AG09309 (cell line): ENCODE measurements at regions not wholly inside any gene's neighbourhood (a gene's known extent, or its start where the extent isn't known, plus 50 kb on each side); places are given as distances from the start of the nearest gene placed in this dataset.

ENCODE experiments used
- DNase-seq: peaks from one replicate; pipeline ENCODE4 v3.0.0-alpha.2; 2010; ENCODE audit warnings: low read depth
- H3K4me3 ChIP-seq: 2 replicates; pipeline ENCODE4 v1.5.1; 2011; ENCODE audit warnings: mild to moderate bottlenecking, low read depth, low read length, moderate library complexity; ENCODE audit not compliant: control insufficient read depth
- TF ChIP-seq, protein P1 (sequence below): IDR thresholded peaks from 2 replicates; pipeline ENCODE4 v1.5.1; 2011; ENCODE audit warnings: mild to moderate bottlenecking, low read depth, low read length, inconsistent platforms; ENCODE audit not compliant: insufficient read depth, control insufficient read depth; ENCODE audit errors: missing control alignments

DNA sequence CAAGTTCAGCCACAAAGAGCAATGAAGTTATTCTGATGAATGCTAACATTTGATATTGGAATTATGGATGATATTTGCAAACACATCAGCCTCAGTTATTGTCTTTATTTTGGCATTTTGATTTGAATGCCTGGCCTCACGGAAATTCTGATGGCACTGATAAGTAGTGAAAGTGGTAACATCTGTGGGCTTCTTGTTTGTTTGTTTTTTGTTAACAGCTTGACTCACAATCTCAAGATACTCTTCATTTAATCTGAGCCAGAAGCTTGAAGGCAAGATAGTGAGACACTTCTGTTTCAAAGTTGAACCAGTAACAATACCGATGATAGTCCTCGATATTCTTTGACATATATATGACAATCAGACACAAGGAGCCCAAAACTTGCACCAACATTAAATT lies 182.9 kb upstream of the NFIA start:
- no peak overlapping the region for H3K4me3 ChIP-seq
- TF ChIP-seq, protein P1, sequence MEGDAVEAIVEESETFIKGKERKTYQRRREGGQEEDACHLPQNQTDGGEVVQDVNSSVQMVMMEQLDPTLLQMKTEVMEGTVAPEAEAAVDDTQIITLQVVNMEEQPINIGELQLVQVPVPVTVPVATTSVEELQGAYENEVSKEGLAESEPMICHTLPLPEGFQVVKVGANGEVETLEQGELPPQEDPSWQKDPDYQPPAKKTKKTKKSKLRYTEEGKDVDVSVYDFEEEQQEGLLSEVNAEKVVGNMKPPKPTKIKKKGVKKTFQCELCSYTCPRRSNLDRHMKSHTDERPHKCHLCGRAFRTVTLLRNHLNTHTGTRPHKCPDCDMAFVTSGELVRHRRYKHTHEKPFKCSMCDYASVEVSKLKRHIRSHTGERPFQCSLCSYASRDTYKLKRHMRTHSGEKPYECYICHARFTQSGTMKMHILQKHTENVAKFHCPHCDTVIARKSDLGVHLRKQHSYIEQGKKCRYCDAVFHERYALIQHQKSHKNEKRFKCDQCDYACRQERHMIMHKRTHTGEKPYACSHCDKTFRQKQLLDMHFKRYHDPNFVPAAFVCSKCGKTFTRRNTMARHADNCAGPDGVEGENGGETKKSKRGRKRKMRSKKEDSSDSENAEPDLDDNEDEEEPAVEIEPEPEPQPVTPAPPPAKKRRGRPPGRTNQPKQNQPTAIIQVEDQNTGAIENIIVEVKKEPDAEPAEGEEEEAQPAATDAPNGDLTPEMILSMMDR, result no peak
- DNase-seq, result no peak

DNA sequence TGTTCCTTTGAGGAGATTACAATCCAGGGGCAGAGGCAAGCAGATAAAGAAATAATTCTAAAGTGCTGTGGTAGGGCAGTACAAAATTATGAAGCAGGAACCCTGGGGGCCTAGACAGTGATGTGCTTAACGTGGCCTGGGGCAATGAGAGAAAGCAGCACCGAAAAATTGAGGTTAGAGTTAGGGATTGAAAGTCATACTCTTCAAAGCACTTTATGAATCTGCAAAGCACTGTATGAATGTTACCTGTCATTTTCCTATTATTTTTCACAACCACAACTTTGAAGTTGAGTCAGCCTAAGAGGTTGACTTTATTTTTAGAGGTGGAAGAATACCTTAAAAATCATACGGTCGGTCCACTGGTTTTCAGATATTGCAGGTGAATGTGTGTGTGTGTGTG lies 183.4 kb upstream of the NFIA start:
- TF ChIP-seq, protein P1, result no peak
- H3K4me3 ChIP-seq, result no peak overlapping the region
- DNase-seq, result no peak

GRCh38 chr1:60898413-60898812 lies 183.9 kb upstream of the NFIA start:
- TF ChIP-seq, protein P1, result no peak
- no peak for DNase-seq
- H3K4me3 ChIP-seq, result no peak overlapping the region

DNA sequence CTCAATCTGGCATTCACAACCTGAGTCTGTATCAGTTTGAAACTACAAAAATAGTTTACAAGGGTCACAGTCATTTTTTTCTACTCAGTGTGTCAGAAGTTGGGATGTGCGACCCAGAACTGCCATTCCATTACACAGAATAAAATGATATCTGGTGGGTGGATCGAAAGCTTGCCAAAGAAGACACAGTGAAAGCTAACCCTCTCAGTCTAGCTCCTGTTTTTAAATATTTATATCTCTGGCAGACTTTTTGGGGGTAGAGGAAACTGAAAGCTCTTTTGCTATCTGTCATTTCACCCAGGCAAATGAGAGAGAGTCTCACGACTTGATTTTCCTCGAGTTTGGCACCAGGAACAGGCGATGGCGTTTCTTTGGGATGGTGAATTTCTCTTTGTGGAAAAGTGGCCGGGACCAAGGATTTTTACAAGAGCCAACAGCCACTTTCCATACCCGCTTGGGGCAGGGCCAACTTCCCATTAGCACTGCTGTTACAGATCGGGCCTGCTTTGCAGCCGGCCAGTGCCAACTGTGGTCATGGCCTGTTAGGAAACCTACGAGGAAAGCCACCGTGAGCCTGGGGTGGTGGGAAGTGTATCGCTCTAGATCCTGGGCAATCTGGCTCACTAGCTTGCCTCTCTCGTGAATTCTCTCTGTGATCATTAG lies 185.5 kb upstream of the NFIA start:
- no peak for DNase-seq
- no peak overlapping the region for H3K4me3 ChIP-seq
- TF ChIP-seq, protein P1, result no peak

GRCh38 chr1:60895701-60896100 lies 186.7 kb upstream of the NFIA start:
- TF ChIP-seq, protein P1, result no peak
- no peak for DNase-seq
- no peak overlapping the region for H3K4me3 ChIP-seq

- TF ChIP-seq, protein P1, result no peak
- DNase-seq, result no peak
- no peak overlapping the region for H3K4me3 ChIP-seq
Measured at GRCh38 chr1:60895252-60895651, 187.1 kb upstream of the NFIA start.
